Spleen (tissue), 7 donors: ENCODE measurements at regions not wholly inside any gene's neighbourhood (a gene's known extent, or its start where the extent isn't known, plus 50 kb on each side); places are given as distances from the start of the nearest gene placed in this dataset.

Experiments
- CTCF ChIP-seq, 11 experiments: fragments of 200-600 bp in 7 of 11; fragments of 450-650 bp in 4 of 11; sonication (generic) in 4 of 11; IDR thresholded peaks in 8 of 11; conservative IDR thresholded peaks in 3 of 11; 1 replicate in 7 of 11; 2 replicates in 4 of 11; pipeline versions ENCODE4 v1.4.0 to v1.8.0; 2016 to 2021; ENCODE audit warnings: antibody characterized with exemption in 11 of 11, inconsistent platforms in 4 of 11, mild to moderate bottlenecking in 1 of 11
- POLR2A ChIP-seq, 3 donors: fragments of 450-650 bp; IDR thresholded peaks; one replicate each; pipeline ENCODE4 v1.5.1; 2017; ENCODE audit warnings: antibody characterized with exemption in 3 of 3, mild to moderate bottlenecking in 1 of 3
- donor health status: DM: no; HTN: no; CAD: no; lungs with moderate emphysema.
- donor health status: DM: no; HTN: no; CAD: no.
- donor health status: DM: no; HTN: no; CAD: no.

GRCh38 chr15:35838424-35839111 is 292.6 kb upstream of the DPH6 start:
- no peak for TF ChIP-seq POLR2A (IDR thresholded peaks at IDR 0.05)
- no peak for TF ChIP-seq CTCF (IDR thresholded peaks at IDR 0.05 in 8 of 11, conservative IDR thresholded peaks at IDR 0.05 in 3 of 11)
